ENCODE measurements at regions not wholly inside any gene's neighbourhood (a gene's known extent, or its start where the extent isn't known, plus 50 kb on each side); places are given as distances from the start of the nearest gene placed in this dataset.

- no peak for TF ChIP-seq CTCF (conservative IDR thresholded peaks at IDR 0.05; ENCODE audit: low read depth, low read length)
- TF ChIP-seq CHD1 (IDR thresholded peaks at IDR 0.05; ENCODE audit: low read depth, low read length), result no peak
- no peak for TF ChIP-seq SMC3 (IDR thresholded peaks at IDR 0.05; ENCODE audit: low read depth, low read length)
Observed at GRCh38 chr6:169058634-169059033, 195.0 kb downstream of the THBS2 start.
